Stimulated activated naive CD8-positive, alpha-beta T cell treated with anti-CD3 and anti-CD28 coated beads, Interleukin-15, Interleukin-2, amounts not matched to agents 100 U/mL and 50 U/mL, for 24 hours (primary cell): ENCODE measurements at regions not wholly inside any gene's neighbourhood (a gene's known extent, or its start where the extent isn't known, plus 50 kb on each side); places are given as distances from the start of the nearest gene placed in this dataset.
"Not testable (repeated sequence)": the region's sequence is repeated elsewhere in the genome, so short reads cannot be mapped to it uniquely, and the experiment has no call there.

ENCODE experiments used
- ATAC-seq: fragments of 150-1000 bp; cut with Tn5 transposase; one replicate; pipeline ENCODE4 v1.10.0; 2021
- DNase-seq: peaks from one replicate; pipeline ENCODE4 v3.0.0; 2021

DNA sequence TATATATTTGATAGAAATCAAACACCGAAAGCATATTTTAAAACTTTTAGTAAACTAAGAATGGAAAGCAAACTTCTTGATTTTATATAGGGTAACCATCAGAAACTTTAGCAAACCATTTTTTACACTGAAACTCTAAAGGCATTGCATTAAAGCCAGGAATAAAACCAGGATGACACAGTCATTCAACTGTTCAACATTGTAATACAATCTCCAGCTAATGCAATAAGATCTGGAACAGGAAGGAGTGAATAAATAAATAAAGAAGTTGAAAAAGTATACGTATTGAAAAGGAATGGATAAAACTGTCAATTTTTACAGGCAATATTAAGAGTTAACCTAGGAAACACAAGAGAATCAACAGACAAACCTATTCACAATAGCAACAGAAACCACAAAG is 181.9 kb upstream of the TTC14 start:
- ATAC-seq (no peak), DNase-seq (no peak)

GRCh38 chr3:180420804-180421203 is 181.2 kb upstream of the TTC14 start:
- DNase-seq (no peak), ATAC-seq (no peak)

GRCh38 chr3:180421221-180421620 is 180.7 kb upstream of the TTC14 start:
- ATAC-seq (no peak), DNase-seq (no peak)

DNA sequence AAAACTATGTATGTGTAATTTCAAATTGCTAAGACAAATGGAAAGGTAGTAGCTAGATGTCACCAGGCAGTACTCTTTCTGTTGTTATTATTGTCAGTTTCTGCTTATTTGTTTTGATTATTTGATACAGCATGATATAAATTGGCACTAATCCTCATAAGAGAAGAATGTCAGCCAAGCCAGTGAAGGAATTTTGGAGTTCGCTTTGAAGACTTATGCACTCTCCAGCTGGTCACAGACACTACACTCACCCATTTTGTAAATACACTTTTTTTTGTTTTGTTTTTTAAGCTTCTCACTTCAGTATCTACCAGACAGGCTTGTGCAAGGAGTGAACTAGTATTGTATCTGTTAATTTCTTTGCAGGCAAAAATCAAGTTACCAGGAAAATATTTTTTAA is 180.2 kb upstream of the TTC14 start:
- ATAC-seq, result no peak

DNA sequence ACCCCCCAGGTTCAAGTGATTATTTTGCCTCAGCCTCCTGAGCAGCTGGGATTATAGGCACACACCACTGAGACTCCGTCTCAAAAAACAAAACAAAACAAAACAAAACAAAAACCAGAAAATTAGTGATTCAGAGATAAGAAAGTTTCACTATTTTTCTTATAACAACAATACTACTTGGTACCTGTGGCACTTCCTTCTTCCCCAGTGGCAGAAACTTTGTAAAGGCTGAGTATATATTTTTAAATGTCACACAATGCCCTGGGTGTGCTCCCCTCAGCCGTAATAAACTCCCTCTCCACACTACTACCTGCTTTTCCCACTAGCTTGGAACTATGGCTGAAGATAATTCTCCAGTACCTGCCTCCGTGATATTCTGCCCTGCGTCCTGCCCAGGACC is 177.7 kb upstream of the TTC14 start:
- DNase-seq, ATAC-seq: not testable (repeated sequence)

More for the DNA sequence above, 180.2 kb upstream of the TTC14 start:
- DNase-seq, result no peak

GRCh38 chr3:180430896-180431295 is 171.1 kb upstream of the TTC14 start:
- no peak for ATAC-seq
- DNase-seq, result no peak

DNA sequence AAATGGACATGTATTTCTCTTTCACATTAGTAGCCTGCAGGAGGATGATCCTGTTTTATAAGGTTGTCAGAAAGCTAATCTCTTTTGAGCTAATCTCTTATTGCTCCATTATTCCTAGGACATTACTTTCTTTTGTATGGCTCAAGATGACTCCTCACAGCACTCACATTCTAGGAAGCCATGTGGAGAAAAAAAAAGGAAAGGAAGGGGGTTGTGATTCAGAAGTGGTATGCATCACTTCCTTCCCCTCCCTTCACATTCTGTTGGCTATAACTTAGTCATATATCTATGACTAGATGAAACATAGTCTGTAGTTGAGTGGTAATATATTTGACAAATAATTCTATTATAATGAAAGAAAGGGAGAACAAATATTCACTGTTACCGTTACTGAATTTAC is 168.8 kb upstream of the TTC14 start:
- ATAC-seq (no peak), DNase-seq (no peak)

- no peak for ATAC-seq
- no peak for DNase-seq
These were observed 154.8 kb upstream of the TTC14 start for GRCh38 chr3:180447136-180447535.

DNA sequence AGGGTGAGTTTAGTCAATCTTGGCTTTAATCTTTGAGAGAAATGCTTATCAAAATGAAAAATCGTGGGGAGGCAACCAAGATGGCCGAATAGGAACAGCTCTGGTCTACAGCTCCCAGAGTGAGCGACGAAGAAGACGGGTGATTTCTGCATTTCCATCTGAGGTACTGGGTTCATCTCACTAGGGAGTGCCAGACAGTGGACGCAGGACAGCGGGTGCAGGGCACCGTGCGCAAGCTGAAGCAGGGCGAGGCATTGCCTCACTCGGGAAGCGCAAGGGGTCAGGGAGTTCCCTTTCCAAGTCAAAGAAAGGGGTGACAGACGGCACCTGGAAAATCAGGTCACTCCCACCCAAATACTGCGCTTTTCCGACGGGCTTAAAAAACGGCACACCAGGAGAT is 153.6 kb upstream of the TTC14 start:
- not testable (repeated sequence) for DNase-seq, ATAC-seq

DNA sequence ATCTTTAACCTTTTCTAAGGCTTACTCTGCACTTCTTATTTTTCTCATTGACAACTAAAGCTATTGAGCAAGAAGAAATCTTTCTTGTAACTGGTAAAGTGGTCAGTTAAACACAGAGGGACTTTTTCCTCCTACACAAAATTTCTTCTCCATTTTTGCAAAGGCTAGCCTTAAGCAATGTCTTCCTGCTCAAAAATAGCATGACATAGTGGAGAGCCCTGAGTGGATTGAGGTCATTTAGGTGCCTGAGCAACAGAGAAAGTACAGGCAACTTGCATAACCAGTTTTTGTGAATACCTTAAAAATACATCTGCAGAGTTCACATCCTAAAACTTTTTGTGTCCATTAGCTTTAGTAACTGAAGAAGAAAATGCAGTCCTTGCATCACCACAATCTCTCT is 144.7 kb upstream of the TTC14 start:
- DNase-seq, result no peak
- no peak for ATAC-seq

GRCh38 chr3:180466401-180467011 is 135.5 kb upstream of the TTC14 start:
- no peak for DNase-seq
- ATAC-seq, result no peak

- ATAC-seq (no peak), DNase-seq (no peak)
These were observed 134.8 kb upstream of the TTC14 start for GRCh38 chr3:180467177-180467576.

GRCh38 chr3:180469149-180469548 is 132.8 kb upstream of the TTC14 start:
- ATAC-seq, result no peak
- DNase-seq, result no peak

DNA sequence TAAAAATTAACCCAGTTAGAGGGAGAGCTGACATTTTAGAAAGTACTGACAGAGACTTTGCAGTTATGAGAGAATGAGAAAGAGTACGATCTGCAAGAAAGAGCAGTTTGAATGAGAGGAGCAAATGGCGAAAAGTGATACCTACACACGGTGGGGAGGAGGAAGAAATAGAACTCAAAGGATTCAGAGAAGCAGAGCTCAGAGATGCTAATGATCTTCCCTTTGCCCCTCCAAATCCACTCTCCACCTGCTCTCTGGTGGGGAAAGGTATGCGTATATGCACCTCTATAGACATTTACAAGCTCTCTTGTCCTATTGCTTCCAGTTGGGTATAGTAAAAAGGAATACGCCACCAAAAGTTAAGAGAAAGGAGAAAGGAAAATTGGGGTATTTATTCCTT is 123.3 kb upstream of the TTC14 start:
- ATAC-seq (no peak), DNase-seq (no peak)

GRCh38 chr3:180492047-180492446 is 109.9 kb upstream of the TTC14 start:
- ATAC-seq (no peak), DNase-seq (no peak)

DNA sequence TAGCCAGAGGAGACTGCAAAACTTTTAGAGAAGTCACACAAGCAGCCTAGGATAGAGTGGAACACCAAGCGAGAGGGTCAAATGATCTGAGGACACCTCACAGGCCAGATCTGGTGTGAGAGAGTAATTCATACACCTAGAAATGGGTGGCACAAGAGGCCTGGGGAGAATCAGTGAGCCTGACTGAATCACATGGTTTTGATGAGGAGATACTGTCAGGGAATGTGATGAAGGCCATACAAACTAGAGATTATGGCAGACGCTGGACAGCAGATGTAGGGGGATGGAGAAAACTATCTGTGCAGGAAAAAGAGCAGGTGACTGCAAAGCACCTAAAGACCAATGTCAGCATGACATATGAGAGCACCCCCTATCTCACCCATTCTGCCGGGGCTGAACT is 105.0 kb upstream of the TTC14 start:
- ATAC-seq (no peak), DNase-seq (no peak)

DNA sequence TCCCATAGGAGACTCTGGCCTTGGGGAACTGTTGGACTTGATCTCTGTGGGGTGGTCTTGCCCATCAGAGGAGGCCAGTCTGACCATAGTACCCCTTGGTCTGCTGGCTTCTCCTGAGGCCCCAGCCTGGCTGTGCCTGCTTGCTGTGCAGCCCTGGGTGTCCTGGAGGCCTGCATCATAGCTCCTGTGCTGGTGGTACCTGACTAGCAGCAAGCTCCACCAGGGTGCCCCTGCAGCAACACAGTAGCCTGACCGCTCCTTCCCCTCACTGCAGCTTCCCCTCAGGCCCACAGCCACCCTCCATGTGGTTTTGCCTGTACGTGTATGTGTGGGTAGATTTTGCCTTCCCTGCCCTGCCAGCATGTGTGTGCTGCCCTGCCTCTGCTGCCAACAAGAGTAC is 85.6 kb upstream of the TTC14 start:
- ATAC-seq, result no peak
- DNase-seq, result no peak

DNA sequence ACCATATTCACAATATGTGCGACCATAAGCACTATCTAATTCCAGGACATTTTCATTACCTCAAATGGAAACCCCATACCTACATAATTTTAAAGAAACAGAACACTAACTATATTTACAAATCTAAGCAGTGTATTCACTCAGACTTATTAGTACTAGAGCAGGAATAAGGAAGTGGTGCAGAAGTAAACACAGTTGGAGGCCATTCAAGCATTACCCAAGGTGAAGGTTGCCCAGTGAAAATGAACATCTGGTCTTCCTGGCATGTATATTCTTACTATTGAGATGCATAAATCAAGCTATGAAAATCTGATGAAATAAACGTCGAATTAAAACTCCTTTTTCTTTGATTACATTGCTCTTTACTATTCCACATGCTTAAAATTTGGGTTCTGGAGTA is 78.9 kb upstream of the TTC14 start:
- DNase-seq (no peak), ATAC-seq (no peak)

DNA sequence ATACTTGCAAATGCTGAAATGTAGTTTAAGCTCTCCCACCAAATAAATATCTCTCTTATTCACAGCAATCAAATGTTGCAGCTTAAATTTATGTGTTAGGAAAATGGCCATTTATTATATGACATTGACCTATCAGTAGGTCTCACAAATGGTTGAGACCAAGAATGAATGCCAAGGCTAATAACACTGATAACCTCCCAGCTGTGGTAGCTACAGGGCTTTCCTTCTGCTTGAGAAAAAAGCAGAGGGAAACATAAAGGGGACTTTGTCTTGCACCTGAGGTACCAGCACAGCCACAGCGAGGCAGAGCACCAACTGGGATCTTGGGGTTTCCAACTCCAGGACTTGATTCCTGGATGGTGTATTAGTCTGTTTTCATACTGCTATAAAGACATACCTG is 73.1 kb upstream of the TTC14 start:
- DNase-seq, result no peak
- ATAC-seq, result no peak

GRCh38 chr3:180529778-180530177 is 72.2 kb upstream of the TTC14 start:
- DNase-seq, result no peak
- ATAC-seq, result no peak

- DNase-seq, result no peak
- ATAC-seq, result no peak
These were observed 71.7 kb upstream of the TTC14 start for GRCh38 chr3:180530276-180530675.

- no peak for DNase-seq
- ATAC-seq, result no peak
These were observed 70.4 kb upstream of the TTC14 start for GRCh38 chr3:180531303-180532278.

- DNase-seq, result no peak
- ATAC-seq, result no peak
These were observed 67.1 kb upstream of the TTC14 start for GRCh38 chr3:180534828-180535227.

DNA sequence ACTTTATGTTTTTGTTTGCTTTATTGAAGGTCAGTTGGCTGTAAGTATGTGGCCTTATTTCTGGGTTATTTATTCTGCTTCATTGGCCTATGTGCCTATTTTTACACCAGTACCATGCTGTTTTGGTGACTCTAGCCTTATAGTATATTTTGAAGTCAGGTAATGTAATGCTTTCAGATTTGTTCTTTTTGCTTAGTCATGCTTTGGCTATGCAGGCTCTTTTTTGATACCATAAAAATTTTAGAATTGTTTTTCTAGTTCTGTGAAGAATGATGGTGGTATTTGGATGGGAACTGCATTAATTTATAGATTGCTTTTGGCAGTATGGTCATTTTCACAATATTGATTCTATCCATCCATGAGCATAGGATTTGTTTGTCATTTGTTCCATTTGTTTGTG is 63.5 kb upstream of the TTC14 start:
- DNase-seq (no peak), ATAC-seq (no peak)
